Caco-2 (cell line): ENCODE measurements at regions not wholly inside any gene's neighbourhood (a gene's known extent, or its start where the extent isn't known, plus 50 kb on each side); places are given as distances from the start of the nearest gene placed in this dataset.

Experiments
- BruUV-seq: library from RNA; stranded (reverse); fragments of 400-500 nt; replicated peaks from 2 replicates; lab custom pipeline; 2021; lab: Mats Ljungman, UMichigan
- CTCF ChIA-PET: fragments of 300-600 bp; sonication (Branson Sonifier 250); formaldehyde crosslinking; loops from one replicate; lab custom pipeline; 2022; ENCODE audit warnings: antibody characterized with exemption; lab: Charles Lee
- POLR2A ChIA-PET: fragments of 300-600 bp; sonication (Branson Sonifier 250); formaldehyde crosslinking; loops from one replicate; lab custom pipeline; 2022; ENCODE audit warnings: antibody characterized with exemption; lab: Charles Lee
- DNase-seq, 2 experiments: peaks; one replicate each; pipeline versions ENCODE4 v3.0.0 to v3.0.0-alpha.2; 2020 to 2022
- H3K27me3 ChIP-seq: replicated peaks from 2 replicates; pipeline ENCODE4 v1.6.0; 2011; ENCODE audit warnings: low read length; ENCODE audit not compliant: control insufficient read depth, insufficient read depth
- H3K36me3 ChIP-seq: 2 replicates; pipeline ENCODE4 v1.5.1; 2011; ENCODE audit warnings: low read length; ENCODE audit not compliant: control insufficient read depth, insufficient read depth
- H3K4me1 ChIP-seq: fragments of 250-450 bp; sonication (Bioruptor Pico); 2 replicates; pipeline ENCODE4 v1.5.1; 2020; ENCODE audit warnings: mild to moderate bottlenecking
- H3K4me3 ChIP-seq: 2 replicates; pipeline ENCODE4 v1.5.1; 2011; ENCODE audit warnings: low read depth, mild to moderate bottlenecking, control low read depth, low read length
- H3K9me3 ChIP-seq: fragments of 250-450 bp; sonication (Bioruptor Pico); 2 replicates; pipeline ENCODE4 v1.5.1; 2020; ENCODE audit warnings: mild to moderate bottlenecking, moderate library complexity
- H3K27ac Mint-ChIP-seq: one replicate; pipeline ENCODE4 v1.8.0; 2022; ENCODE audit warnings: mixed read lengths; ENCODE audit not compliant: unreplicated experiment
- H3K27me3 Mint-ChIP-seq: one replicate; pipeline ENCODE4 v1.8.0; 2022; ENCODE audit warnings: mixed read lengths; ENCODE audit not compliant: insufficient read depth, unreplicated experiment
- H3K36me3 Mint-ChIP-seq: one replicate; pipeline ENCODE4 v1.8.0; 2022; ENCODE audit warnings: mild to moderate bottlenecking, mixed read lengths; ENCODE audit not compliant: insufficient read depth, unreplicated experiment
- H3K4me1 Mint-ChIP-seq: one replicate; pipeline ENCODE4 v1.8.0; 2022; ENCODE audit warnings: low read depth, mixed read lengths; ENCODE audit not compliant: unreplicated experiment
- H3K4me3 Mint-ChIP-seq: one replicate; pipeline ENCODE4 v1.8.0; 2022; ENCODE audit warnings: mild to moderate bottlenecking, moderate library complexity, mixed read lengths; ENCODE audit not compliant: unreplicated experiment
- H3K9me3 Mint-ChIP-seq: one replicate; pipeline ENCODE4 v1.8.0; 2022; ENCODE audit warnings: mixed read lengths; ENCODE audit not compliant: unreplicated experiment
- CTCF ChIP-seq, 2 experiments: fragments of 200-600 bp in 1 of 2; IDR thresholded peaks; 1 replicate in 1 of 2; 2 replicates in 1 of 2; pipeline versions ENCODE4 v1.5.1 to v1.8.0; 2011 to 2022; ENCODE audit warnings: antibody characterized with exemption in 1 of 2, control low read depth in 1 of 2, inconsistent platforms in 1 of 2, low read depth in 1 of 2, low read length in 1 of 2, mild to moderate bottlenecking in 1 of 2, moderate library complexity in 1 of 2; ENCODE audit not compliant: insufficient read depth in 1 of 2, severe bottlenecking in 1 of 2, unreplicated experiment in 1 of 2
- intact Hi-C: fragments of 100-400 bp; cut with micrococcal nuclease; formaldehyde crosslinking; loops from one replicate; pipeline ENCODE4 v1.10.0; 2022; ENCODE audit not compliant: unreplicated experiment

DNA sequence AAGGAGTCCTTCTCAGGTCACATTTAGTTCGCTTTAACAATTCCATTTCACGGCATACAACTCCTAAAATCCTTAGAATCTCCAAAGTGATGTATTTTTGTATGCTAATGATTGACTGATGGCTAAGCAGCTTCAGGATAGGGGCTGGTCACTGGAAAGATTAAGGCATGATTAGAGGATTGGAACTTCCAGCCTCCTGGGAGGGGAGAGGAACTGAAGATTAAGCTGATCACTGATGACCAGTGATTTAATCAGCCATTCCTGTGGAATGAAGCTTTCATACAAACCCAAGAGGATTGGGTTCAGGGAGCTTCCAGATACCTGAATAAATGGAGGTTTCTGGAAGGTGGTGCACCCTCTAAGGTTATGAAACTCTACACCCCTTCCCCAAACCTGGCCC lies 123.9 kb upstream of the CDK13 start:
- no peaks in the 10 kb centered on the region for H3K4me1 Mint-ChIP-seq
- H3K4me1 ChIP-seq, result no peaks in the 10 kb centered on the region
- H3K27me3 ChIP-seq, result no peaks in the 10 kb centered on the region
- no peak overlapping the region for H3K4me3 ChIP-seq
- ChIA-PET CTCF (no interaction called here), POLR2A (no interaction called here)
- no peak overlapping the region for H3K4me3 Mint-ChIP-seq
- no peak for DNase-seq
- no peaks in the 10 kb centered on the region for H3K9me3 ChIP-seq
- TF ChIP-seq CTCF (IDR thresholded peaks at IDR 0.05; ENCODE audit: insufficient read depth in 1 of 2, low read depth in 1 of 2, low read length in 1 of 2, severe bottlenecking in 1 of 2, unreplicated experiment in 1 of 2), result no peak
- no TSS peak for BruUV-seq
- no peak overlapping the region for H3K27ac Mint-ChIP-seq
- H3K36me3 Mint-ChIP-seq, result no peaks in the 10 kb centered on the region
- H3K9me3 Mint-ChIP-seq, result no peaks in the 10 kb centered on the region
- H3K36me3 ChIP-seq, result no peaks in the 10 kb centered on the region
- intact Hi-C loops, result no loop called here
- H3K27me3 Mint-ChIP-seq, result peaks cover 11% of the 10 kb centered on the region

GRCh38 chr7:39827571-39827970 lies 122.5 kb upstream of the CDK13 start:
- Histone ChIP-seq H3K27me3 (no peaks in the 10 kb centered on the region), H3K36me3 (no peaks in the 10 kb centered on the region), H3K4me1 (peaks cover 1% of the 10 kb centered on the region; the same call in 1 of the 2 replicates), H3K9me3 (no peaks in the 10 kb centered on the region), H3K4me3 (no peak overlapping the region)
- no peaks in the 10 kb centered on the region for H3K36me3 Mint-ChIP-seq
- intact Hi-C loops, result no loop called here
- POLR2A ChIA-PET, result no interaction called here
- TF ChIP-seq CTCF (IDR thresholded peaks at IDR 0.05; ENCODE audit: insufficient read depth in 1 of 2, low read depth in 1 of 2, low read length in 1 of 2, severe bottlenecking in 1 of 2, unreplicated experiment in 1 of 2), result no peak
- H3K27ac Mint-ChIP-seq, result no peak overlapping the region
- peaks cover 7% of the 10 kb centered on the region for H3K27me3 Mint-ChIP-seq
- no peaks in the 10 kb centered on the region for H3K4me1 Mint-ChIP-seq
- no TSS peak for BruUV-seq
- DNase-seq, result no peak
- CTCF ChIA-PET, result no interaction called here
- H3K4me3 Mint-ChIP-seq, result no peak overlapping the region
- H3K9me3 Mint-ChIP-seq, result no peaks in the 10 kb centered on the region

DNA sequence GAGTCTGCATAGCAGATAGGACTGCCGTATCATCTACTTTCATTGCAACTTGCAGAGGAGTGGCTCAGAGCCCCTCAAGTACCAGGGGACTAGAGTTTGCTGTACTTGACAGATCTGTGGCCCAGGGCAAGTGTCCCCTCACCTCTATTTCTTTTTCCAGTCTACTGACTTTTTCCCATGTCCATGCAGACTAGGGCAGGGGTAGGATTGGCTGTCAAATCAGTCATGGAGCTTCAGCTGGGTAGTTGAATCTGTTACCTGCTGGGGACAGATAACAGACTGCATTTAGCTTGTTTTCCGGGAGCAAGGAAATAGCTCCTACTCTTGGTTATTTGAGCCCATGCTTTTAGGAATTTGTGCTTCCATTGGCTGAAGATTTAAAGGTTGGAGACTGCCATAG lies 121.0 kb upstream of the CDK13 start:
- Histone ChIP-seq H3K9me3 (no peaks in the 10 kb centered on the region), H3K36me3 (no peaks in the 10 kb centered on the region), H3K4me3 (no peak overlapping the region), H3K27me3 (no peaks in the 10 kb centered on the region), H3K4me1 (peaks cover 4% of the 10 kb centered on the region; the same call in 1 of the 2 replicates)
- BruUV-seq, result no TSS peak
- Mint-ChIP-seq H3K9me3 (no peaks in the 10 kb centered on the region), H3K27ac (no peak overlapping the region), H3K36me3 (no peaks in the 10 kb centered on the region), H3K4me1 (no peaks in the 10 kb centered on the region), H3K4me3 (no peak overlapping the region), H3K27me3 (peaks cover 7% of the 10 kb centered on the region)
- intact Hi-C loops, result no loop called here
- no peak for TF ChIP-seq CTCF (IDR thresholded peaks at IDR 0.05; ENCODE audit: insufficient read depth in 1 of 2, low read depth in 1 of 2, low read length in 1 of 2, severe bottlenecking in 1 of 2, unreplicated experiment in 1 of 2)
- DNase-seq, result no peak
- ChIA-PET CTCF (no interaction called here), POLR2A (no interaction called here)
